ENCODE measurements at regions not wholly inside any gene's neighbourhood (a gene's known extent, or its start where the extent isn't known, plus 50 kb on each side); places are given as distances from the start of the nearest gene placed in this dataset.

GRCh38 chr3:161567577-161568361, 71.2 kb downstream of the OTOL1 start:
- TF ChIP-seq CTCF (IDR thresholded peaks at IDR 0.05) (no peak), EP300 (IDR thresholded peaks at IDR 0.05) (no peak), POLR2A (IDR thresholded peaks at IDR 0.05) (no peak)

All from tibial nerve (tissue), 4 donors.